Hepatocyte (in vitro differentiated cells): ENCODE measurements at regions not wholly inside any gene's neighbourhood (a gene's known extent, or its start where the extent isn't known, plus 50 kb on each side); places are given as distances from the start of the nearest gene placed in this dataset.

Experiments used
- DNase-seq: peaks from one replicate; pipeline ENCODE4 v3.0.0-alpha.2; 2016; ENCODE audit warnings: low spot score
- H2AFZ ChIP-seq: fragments of 200-600 bp; sonication (generic); 2 replicates; pipeline ENCODE4 v1.6.0; 2016; ENCODE audit warnings: antibody characterized with exemption, mild to moderate bottlenecking
- H3K27ac ChIP-seq: fragments of 200-600 bp; sonication (generic); 2 replicates; pipeline ENCODE4 v1.5.1; 2016; ENCODE audit warnings: mild to moderate bottlenecking
- H3K27me3 ChIP-seq: fragments of 200-600 bp; sonication (generic); 2 replicates; pipeline ENCODE4 v1.6.1; 2016
- H3K36me3 ChIP-seq: fragments of 200-600 bp; sonication (generic); replicated peaks from 2 replicates; pipeline ENCODE4 v1.5.1; 2016; ENCODE audit warnings: low read depth; ENCODE audit not compliant: insufficient read depth
- H3K4me1 ChIP-seq: fragments of 200-600 bp; sonication (generic); 2 replicates; pipeline ENCODE4 v1.5.1; 2016; ENCODE audit warnings: mild to moderate bottlenecking, moderate library complexity; ENCODE audit not compliant: insufficient read depth
- H3K4me2 ChIP-seq: fragments of 200-600 bp; sonication (generic); 2 replicates; pipeline ENCODE4 v1.6.0; 2016
- H3K4me3 ChIP-seq: fragments of 200-600 bp; sonication (generic); 2 replicates; pipeline ENCODE4 v1.5.1; 2016; ENCODE audit warnings: mild to moderate bottlenecking
- H3K79me2 ChIP-seq: fragments of 200-600 bp; sonication (generic); 2 replicates; pipeline ENCODE4 v1.6.0; 2017; ENCODE audit warnings: mild to moderate bottlenecking
- H3K9me2 ChIP-seq: fragments of 200-600 bp; sonication (generic); replicated peaks from 2 replicates; pipeline ENCODE4 v1.6.0; 2017; ENCODE audit warnings: mild to moderate bottlenecking; ENCODE audit not compliant: insufficient read depth
- H3K9me3 ChIP-seq: fragments of 200-600 bp; sonication (generic); 2 replicates; pipeline ENCODE4 v1.5.1; 2016; ENCODE audit warnings: low read depth, mild to moderate bottlenecking
- H4K20me1 ChIP-seq: fragments of 200-600 bp; sonication (generic); 2 replicates; pipeline ENCODE4 v1.6.0; 2016; ENCODE audit warnings: mild to moderate bottlenecking; ENCODE audit not compliant: insufficient read depth, poor library complexity, severe bottlenecking
- EZH2 ChIP-seq: fragments of 200-600 bp; sonication (generic); IDR thresholded peaks from 2 replicates; pipeline ENCODE4 v1.6.1; 2016; ENCODE audit warnings: antibody characterized with exemption, mild to moderate bottlenecking, borderline replicate concordance
- EZH2phosphoT487 ChIP-seq: fragments of 200-600 bp; sonication (generic); IDR thresholded peaks from one replicate; pipeline ENCODE4 v1.6.1; 2018; ENCODE audit warnings: antibody characterized with exemption, mild to moderate bottlenecking, low read depth, moderate library complexity; ENCODE audit not compliant: unreplicated experiment, severe bottlenecking
- WGBS: methylation state at CpG from one replicate; pipeline ENCODE4 v1.1.6; 2016; ENCODE audit warnings: low lambda C conversion rate; ENCODE audit errors: missing lambda C conversion rate; 5-methylcytosine and 5-hydroxymethylcytosine counted together
- TF ChIP-seq, protein P1 (sequence below): fragments of 200-600 bp; sonication (generic); IDR thresholded peaks from 2 replicates; pipeline ENCODE4 v1.5.1; 2016; ENCODE audit warnings: antibody characterized with exemption, mild to moderate bottlenecking; ENCODE audit not compliant: poor library complexity

DNA sequence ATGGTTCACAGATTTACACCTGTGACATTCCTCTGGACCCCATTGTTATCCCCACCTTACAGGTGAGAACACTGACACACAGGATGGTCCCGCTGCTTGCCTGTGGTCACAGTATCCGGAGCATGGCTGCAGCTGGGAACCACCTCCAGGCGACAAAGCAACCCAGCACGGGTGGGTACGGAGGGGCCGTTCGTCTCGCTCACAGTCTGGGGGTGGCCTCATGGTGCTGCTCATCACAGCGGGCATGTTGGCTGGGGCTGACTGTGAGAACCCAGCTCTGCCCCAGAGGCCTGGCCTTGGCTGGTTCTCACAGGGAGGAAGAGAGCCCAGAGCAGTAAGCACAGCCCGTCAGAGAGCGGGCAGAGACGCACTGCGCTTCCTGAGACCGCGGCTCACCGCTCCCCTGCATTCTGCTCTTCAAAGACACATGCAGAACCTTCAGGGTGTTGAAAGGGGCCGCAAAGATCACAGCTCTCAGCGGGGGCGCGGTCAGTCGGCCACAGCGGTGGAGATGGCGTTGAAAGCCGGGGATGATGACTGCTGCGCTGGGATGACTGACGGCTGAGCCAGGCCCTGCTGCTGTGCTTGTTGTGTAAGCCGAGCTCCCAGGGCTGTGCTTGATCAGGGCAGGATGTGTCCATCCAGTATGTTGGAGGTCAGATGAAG is 423.0 kb downstream of the BRD1 start:
- Histone ChIP-seq H3K36me3 (no peaks in the 10 kb centered on the region), H3K4me1 (no peaks in the 10 kb centered on the region), H3K4me2 (no peak overlapping the region), H3K4me3 (no peak overlapping the region), H3K79me2 (no peaks in the 10 kb centered on the region), H3K27ac (no peak overlapping the region), H3K27me3 (no peaks in the 10 kb centered on the region), H2AFZ (no peak overlapping the region), H4K20me1 (no peaks in the 10 kb centered on the region), H3K9me3 (no peaks in the 10 kb centered on the region), H3K9me2 (no peaks in the 10 kb centered on the region)
- 83% methylated on average over 27 of the region's 27 CpGs for WGBS
- no peak for DNase-seq
- TF ChIP-seq EZH2 (no peak), EZH2phosphoT487 (no peak)
- TF ChIP-seq, protein P1, sequence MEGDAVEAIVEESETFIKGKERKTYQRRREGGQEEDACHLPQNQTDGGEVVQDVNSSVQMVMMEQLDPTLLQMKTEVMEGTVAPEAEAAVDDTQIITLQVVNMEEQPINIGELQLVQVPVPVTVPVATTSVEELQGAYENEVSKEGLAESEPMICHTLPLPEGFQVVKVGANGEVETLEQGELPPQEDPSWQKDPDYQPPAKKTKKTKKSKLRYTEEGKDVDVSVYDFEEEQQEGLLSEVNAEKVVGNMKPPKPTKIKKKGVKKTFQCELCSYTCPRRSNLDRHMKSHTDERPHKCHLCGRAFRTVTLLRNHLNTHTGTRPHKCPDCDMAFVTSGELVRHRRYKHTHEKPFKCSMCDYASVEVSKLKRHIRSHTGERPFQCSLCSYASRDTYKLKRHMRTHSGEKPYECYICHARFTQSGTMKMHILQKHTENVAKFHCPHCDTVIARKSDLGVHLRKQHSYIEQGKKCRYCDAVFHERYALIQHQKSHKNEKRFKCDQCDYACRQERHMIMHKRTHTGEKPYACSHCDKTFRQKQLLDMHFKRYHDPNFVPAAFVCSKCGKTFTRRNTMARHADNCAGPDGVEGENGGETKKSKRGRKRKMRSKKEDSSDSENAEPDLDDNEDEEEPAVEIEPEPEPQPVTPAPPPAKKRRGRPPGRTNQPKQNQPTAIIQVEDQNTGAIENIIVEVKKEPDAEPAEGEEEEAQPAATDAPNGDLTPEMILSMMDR = no peak

DNA sequence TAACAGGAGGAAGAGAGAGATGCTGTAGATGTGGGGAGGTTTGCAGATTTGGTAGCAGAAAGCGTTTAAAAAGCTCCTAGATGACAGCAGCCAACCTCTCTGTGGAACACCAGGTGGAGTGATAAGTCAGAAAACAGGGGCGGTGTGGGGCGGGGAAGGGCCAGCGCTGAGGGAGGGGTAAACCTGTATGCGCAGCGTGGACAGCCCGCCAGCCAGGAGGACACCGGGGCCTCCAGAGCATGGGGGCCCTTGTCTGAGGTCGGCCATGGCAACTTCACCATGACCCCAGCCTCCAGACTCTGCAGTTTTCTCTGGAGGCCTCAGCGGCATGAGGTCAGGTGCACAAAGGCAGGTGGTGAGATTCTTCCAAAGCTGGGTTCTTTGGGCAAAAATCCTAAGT is 423.7 kb downstream of the BRD1 start:
- Histone ChIP-seq H2AFZ (no peak overlapping the region), H3K4me1 (no peaks in the 10 kb centered on the region), H3K27me3 (no peaks in the 10 kb centered on the region), H3K9me2 (no peaks in the 10 kb centered on the region), H3K9me3 (no peaks in the 10 kb centered on the region), H3K36me3 (no peaks in the 10 kb centered on the region), H4K20me1 (no peaks in the 10 kb centered on the region), H3K79me2 (no peaks in the 10 kb centered on the region), H3K27ac (no peak overlapping the region), H3K4me2 (no peak overlapping the region), H3K4me3 (no peak overlapping the region)
- no peak for TF ChIP-seq EZH2phosphoT487
- TF ChIP-seq, protein P1 = no peak
- no peak for TF ChIP-seq EZH2
- 88% methylated on average over 9 of the region's 10 CpGs for WGBS
- no peak for DNase-seq

DNA sequence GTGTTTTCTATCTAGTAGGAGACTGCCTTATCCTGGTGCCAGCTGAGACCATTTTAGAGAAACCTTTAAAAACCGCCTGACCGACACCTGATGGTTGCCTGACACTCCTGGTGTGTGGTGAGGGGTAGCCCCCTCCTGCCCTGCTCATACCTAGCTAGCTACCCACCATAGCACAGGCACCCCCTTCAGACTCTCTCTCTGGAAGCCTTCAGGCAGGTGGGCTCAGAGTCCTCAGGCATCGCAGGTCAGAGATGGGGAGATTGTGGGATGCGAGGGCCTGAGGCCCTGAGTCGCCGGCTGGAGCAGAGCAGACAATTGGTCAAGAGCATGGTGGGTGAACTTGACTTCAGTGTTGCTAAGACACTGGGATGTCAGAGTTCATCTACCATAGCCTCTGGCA is 424.6 kb downstream of the BRD1 start:
- no peak overlapping the region for H3K4me3 ChIP-seq
- H2AFZ ChIP-seq = no peak overlapping the region
- no peak overlapping the region for H3K4me2 ChIP-seq
- H4K20me1 ChIP-seq = no peaks in the 10 kb centered on the region
- no peaks in the 10 kb centered on the region for H3K36me3 ChIP-seq
- no peaks in the 10 kb centered on the region for H3K9me3 ChIP-seq
- H3K4me1 ChIP-seq = no peaks in the 10 kb centered on the region
- TF ChIP-seq EZH2phosphoT487 (no peak), EZH2 (no peak)
- TF ChIP-seq, protein P1 = no peak
- no peak for DNase-seq
- no peaks in the 10 kb centered on the region for H3K79me2 ChIP-seq
- H3K9me2 ChIP-seq = no peaks in the 10 kb centered on the region
- H3K27ac ChIP-seq = no peak overlapping the region
- no peaks in the 10 kb centered on the region for H3K27me3 ChIP-seq
- WGBS = 90% methylated on average over 6 of the region's 6 CpGs

DNA sequence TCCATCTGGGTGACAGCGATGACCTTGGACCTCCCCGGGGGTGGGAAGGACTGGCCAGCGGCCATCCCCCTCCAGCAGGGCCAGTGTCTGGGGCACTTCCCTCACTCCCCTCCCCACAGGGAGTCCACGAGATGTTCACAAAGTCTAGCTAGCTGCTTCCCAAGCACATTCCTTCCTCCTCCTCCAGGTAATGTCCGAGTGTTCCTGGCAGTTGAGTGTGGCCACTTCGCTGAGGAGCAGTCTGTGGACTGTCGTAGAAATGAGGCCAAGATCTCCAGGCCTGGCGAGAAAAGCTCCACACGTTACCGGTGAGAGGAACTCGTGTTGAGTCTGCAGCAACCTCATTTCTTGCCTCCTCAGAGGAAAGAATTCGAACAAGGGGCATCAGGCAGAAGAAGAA is 425.5 kb downstream of the BRD1 start:
- Histone ChIP-seq H3K4me2 (no peak overlapping the region), H3K4me1 (no peaks in the 10 kb centered on the region), H3K36me3 (no peaks in the 10 kb centered on the region), H3K79me2 (no peaks in the 10 kb centered on the region), H4K20me1 (no peaks in the 10 kb centered on the region), H3K9me2 (no peaks in the 10 kb centered on the region), H3K9me3 (no peaks in the 10 kb centered on the region), H3K27ac (no peak overlapping the region), H3K27me3 (no peaks in the 10 kb centered on the region), H3K4me3 (no peak overlapping the region), H2AFZ (no peak overlapping the region)
- DNase-seq = no peak
- TF ChIP-seq, protein P1 = no peak
- TF ChIP-seq EZH2 (no peak), EZH2phosphoT487 (no peak)
- WGBS = 83% methylated on average over 12 of the region's 12 CpGs
